BE2C (cell line): ENCODE measurements at regions not wholly inside any gene's neighbourhood (a gene's known extent, or its start where the extent isn't known, plus 50 kb on each side); places are given as distances from the start of the nearest gene placed in this dataset.
A peak's percentile ranks its signal among the peaks of the same experiment; 100 is the strongest.

Experiments
- DNase-seq: peaks from one replicate; pipeline ENCODE4 v3.0.0-alpha.2; 2020
- H3K27me3 ChIP-seq: fragments of 250-450 bp; sonication (Bioruptor Pico); 2 replicates; pipeline ENCODE4 v1.5.1; 2020; ENCODE audit warnings: mild to moderate bottlenecking
- H3K36me3 ChIP-seq: fragments of 250-450 bp; sonication (Bioruptor Pico); 2 replicates; pipeline ENCODE4 v1.5.1; 2020; ENCODE audit warnings: mild to moderate bottlenecking
- H3K4me1 ChIP-seq: fragments of 250-450 bp; sonication (Bioruptor Pico); 2 replicates; pipeline ENCODE4 v1.5.1; 2020
- H3K4me3 ChIP-seq: 2 replicates; pipeline ENCODE4 v1.5.1; 2011; ENCODE audit warnings: low read depth, low read length
- H3K9me3 ChIP-seq: fragments of 250-450 bp; sonication (Bioruptor Pico); 2 replicates; pipeline ENCODE4 v1.5.1; 2020
- TF ChIP-seq, protein P1 (sequence below): IDR thresholded peaks from 2 replicates; pipeline ENCODE4 v1.5.1; 2012; ENCODE audit warnings: mild to moderate bottlenecking, low read depth, low read length

- TF ChIP-seq, protein P1, sequence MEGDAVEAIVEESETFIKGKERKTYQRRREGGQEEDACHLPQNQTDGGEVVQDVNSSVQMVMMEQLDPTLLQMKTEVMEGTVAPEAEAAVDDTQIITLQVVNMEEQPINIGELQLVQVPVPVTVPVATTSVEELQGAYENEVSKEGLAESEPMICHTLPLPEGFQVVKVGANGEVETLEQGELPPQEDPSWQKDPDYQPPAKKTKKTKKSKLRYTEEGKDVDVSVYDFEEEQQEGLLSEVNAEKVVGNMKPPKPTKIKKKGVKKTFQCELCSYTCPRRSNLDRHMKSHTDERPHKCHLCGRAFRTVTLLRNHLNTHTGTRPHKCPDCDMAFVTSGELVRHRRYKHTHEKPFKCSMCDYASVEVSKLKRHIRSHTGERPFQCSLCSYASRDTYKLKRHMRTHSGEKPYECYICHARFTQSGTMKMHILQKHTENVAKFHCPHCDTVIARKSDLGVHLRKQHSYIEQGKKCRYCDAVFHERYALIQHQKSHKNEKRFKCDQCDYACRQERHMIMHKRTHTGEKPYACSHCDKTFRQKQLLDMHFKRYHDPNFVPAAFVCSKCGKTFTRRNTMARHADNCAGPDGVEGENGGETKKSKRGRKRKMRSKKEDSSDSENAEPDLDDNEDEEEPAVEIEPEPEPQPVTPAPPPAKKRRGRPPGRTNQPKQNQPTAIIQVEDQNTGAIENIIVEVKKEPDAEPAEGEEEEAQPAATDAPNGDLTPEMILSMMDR = no peak
- DNase-seq = no peak
These were observed 77.6 kb upstream of the SYT6 start for GRCh38 chr1:114231301-114231700.

DNA sequence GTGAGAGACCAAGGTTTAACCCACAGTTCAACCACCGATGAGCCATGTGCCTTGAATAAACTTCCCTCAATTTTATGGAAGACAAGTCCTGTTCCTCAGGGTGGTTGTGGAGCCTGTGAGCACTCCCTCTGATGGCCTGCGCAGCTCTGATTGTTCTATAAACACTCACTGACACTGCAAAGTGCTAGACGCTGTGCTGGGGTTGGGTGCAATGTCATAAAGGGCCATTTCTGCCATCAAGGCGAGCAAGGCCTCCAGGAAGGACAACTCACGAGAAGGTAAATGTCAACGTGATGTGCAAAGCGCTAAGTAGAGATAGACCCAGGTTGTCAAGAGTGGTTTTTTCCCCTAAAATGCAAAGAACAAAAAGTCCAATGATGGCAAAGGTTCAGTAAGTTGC is 75.7 kb upstream of the SYT6 start:
- Histone ChIP-seq H3K36me3 (no peaks in the 10 kb centered on the region), H3K4me3 (no peak overlapping the region)
- TF ChIP-seq, protein P1 = no peak

More at GRCh38 chr1:114231301-114231700, 77.6 kb upstream of the SYT6 start:
- no peaks in the 10 kb centered on the region for H3K36me3 ChIP-seq
- no peaks in the 10 kb centered on the region for H3K4me1 ChIP-seq
- H3K9me3 ChIP-seq = no peaks in the 10 kb centered on the region
- no peaks in the 10 kb centered on the region for H3K27me3 ChIP-seq
- no peak overlapping the region for H3K4me3 ChIP-seq

DNA sequence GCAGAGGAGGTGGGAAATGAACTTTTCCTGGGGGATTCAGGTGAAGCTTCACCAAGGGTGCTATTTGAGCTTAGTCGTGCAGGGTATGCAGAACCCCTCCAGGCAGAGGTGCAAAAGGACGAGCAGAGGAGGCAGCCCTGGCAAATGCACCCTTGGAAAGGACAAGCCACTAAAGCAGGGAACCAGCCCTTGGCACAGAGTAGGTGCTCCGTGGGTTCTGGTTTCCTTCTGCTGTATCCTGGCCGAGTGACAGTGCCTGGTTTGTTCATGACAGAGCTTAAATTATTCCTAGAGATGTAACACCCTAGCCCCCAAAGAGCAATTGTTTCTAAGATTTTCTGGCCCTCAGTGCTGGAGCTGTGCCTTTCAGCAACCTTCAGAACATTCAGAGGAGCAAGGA is 73.4 kb upstream of the SYT6 start:
- Histone ChIP-seq H3K27me3 (no peaks in the 10 kb centered on the region), H3K4me1 (no peaks in the 10 kb centered on the region), H3K36me3 (no peaks in the 10 kb centered on the region)

More for the DNA sequence above, 75.7 kb upstream of the SYT6 start:
- no peaks in the 10 kb centered on the region for H3K9me3 ChIP-seq
- H3K27me3 ChIP-seq = no peaks in the 10 kb centered on the region
- DNase-seq = no peak
- H3K4me1 ChIP-seq = no peaks in the 10 kb centered on the region

GRCh38 chr1:114224196-114224907 is 70.7 kb upstream of the SYT6 start:
- H3K4me1 ChIP-seq = no peaks in the 10 kb centered on the region
- no peak for DNase-seq
- peaks cover 4% of the 10 kb centered on the region; the same call in 1 of the 2 replicates for H3K27me3 ChIP-seq
- no peak overlapping the region for H3K4me3 ChIP-seq
- H3K9me3 ChIP-seq = no peaks in the 10 kb centered on the region
- no peaks in the 10 kb centered on the region for H3K36me3 ChIP-seq
- TF ChIP-seq, protein P1 = no peak

More for the DNA sequence above, 73.4 kb upstream of the SYT6 start:
- no peaks in the 10 kb centered on the region for H3K9me3 ChIP-seq
- no peak for DNase-seq
- TF ChIP-seq, protein P1 = no peak
- H3K4me3 ChIP-seq = no peak overlapping the region

DNA sequence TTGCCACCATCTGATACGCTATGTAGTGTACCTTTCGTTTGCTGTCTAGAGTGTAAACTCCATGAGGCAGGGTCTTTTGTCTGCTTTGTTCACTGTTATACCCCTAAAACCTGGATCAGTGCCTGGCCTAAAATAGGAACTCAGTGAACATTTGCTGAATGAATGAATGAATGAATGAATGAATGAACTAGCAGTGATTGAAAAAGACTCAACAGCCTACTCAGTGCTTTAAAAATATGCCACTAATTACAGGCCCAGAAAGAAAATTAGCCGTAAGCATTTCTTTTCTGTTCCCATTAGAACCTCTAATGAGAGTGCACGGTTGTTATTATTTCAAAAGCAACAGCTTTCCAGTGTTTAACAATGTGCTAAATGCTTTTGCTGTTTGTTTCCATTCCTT is 69.3 kb upstream of the SYT6 start:
- Histone ChIP-seq H3K4me3 (no peak overlapping the region), H3K36me3 (no peaks in the 10 kb centered on the region), H3K4me1 (no peaks in the 10 kb centered on the region), H3K9me3 (no peaks in the 10 kb centered on the region), H3K27me3 (peaks cover 4% of the 10 kb centered on the region; the same call in 1 of the 2 replicates)
- DNase-seq = no peak
- TF ChIP-seq, protein P1 = no peak

GRCh38 chr1:114219172-114219868 is 65.7 kb upstream of the SYT6 start:
- TF ChIP-seq, protein P1 = peak; percentile 20; the same call in 1 of the 2 replicates
- Histone ChIP-seq H3K4me1 (no peaks in the 10 kb centered on the region), H3K27me3 (peaks cover 4% of the 10 kb centered on the region; the same call in 1 of the 2 replicates), H3K9me3 (no peaks in the 10 kb centered on the region), H3K36me3 (no peaks in the 10 kb centered on the region), H3K4me3 (no peak overlapping the region)
- DNase-seq = no peak
